GDM1 (cell line): ENCODE measurements at regions not wholly inside any gene's neighbourhood (a gene's known extent, or its start where the extent isn't known, plus 50 kb on each side); places are given as distances from the start of the nearest gene placed in this dataset.
"Not testable (repeated sequence)": the region's sequence is repeated elsewhere in the genome, so short reads cannot be mapped to it uniquely, and the experiment has no call there.

Source experiments
- DNase-seq: peaks from one replicate; lab custom pipeline; 2025; lab: John Stamatoyannopoulos, UW

DNA sequence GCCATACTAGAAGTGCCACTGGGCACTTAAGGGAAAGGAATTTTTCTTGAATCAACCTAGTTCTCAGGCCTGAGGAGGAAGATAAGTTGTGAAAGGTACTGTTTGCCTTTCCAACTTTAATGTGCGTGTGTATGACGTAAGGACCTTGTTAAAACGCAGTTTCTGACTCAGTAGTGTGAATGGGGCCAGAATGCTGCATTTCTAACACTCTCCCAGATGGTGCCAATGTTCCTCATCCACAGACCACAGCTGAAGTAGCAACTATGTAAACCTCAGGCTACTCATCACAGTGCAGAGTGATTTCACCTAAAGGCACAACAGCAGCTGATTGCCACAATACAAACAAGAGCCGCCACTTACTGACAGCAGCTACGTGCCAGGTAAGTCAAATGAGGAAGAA lies 103.6 kb downstream of the OTOL1 start:
- DNase-seq: no peak

DNA sequence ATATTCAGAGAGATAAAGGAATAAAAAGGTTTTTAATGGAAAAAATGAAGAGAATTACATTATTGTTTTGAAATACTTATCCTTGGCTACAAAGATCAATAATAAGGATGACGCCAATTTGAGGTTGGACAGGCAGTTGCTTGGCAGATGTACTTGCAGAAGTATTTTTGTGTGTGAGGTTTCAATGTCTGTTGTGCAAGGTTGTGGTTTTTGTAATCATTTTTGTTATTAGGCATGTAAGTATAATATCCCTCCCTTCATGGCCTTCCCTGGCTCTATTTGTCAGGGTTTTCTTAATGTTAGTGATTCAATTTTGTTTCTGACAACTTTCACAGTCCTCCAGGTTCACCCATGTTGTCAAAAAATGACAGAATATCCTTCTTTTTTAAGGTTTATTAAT lies 105.9 kb downstream of the OTOL1 start:
- no peak for DNase-seq

DNA sequence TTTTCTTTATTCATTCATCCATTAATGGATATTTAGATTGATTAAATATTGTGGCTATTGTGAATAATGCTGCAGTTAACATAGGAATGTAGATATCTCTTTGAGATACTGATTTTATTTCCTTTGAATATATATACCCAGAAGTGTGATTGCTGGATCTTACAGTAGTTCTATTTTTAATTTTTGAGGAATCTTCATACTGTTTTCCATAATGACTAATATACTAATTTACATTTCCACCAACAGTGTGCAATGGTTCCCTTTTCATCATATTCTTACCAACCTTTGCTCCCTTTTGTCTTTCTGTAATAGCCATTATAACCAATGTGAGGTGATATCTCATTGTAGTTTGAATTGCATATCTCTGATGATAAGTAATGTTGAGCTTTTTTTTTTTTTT lies 106.3 kb downstream of the OTOL1 start:
- DNase-seq: no peak

DNA sequence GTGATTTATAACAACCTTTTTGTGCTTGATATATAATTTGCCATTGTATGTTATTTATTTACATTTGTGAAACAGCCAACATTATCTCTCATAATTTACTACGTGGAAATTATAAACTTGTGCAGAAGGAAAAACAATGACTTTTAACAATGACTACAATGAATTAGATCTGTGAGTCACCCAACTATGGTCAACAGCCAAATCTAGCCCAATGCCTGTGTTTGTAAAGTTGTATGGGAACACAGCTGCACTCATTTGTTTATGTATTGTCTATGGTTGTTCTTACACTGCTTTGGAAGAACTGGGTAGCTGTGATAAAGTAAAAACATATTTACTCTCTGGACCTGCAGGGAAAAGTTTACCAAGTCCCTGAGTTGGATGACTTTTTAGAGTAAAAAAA lies 110.4 kb downstream of the OTOL1 start:
- no peak for DNase-seq

DNA sequence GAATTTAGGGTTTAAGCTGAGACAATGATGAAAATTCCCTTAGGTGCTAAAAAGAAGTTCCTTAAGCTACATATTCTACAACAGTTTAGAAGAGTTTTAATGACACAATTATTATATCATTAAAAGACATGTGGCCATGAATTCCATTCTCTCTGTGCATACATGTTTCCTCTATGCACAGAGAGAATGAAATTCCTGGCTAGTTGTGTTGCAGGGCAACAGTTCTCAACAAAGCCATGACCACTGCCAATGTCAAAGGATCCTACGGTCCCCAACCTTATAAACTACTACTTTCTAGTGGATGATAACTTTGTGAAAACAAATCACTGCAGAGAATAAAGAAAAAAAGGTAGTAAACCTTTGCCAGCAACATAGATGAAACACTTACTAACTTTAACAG lies 122.7 kb downstream of the OTOL1 start:
- no peak for DNase-seq

DNA sequence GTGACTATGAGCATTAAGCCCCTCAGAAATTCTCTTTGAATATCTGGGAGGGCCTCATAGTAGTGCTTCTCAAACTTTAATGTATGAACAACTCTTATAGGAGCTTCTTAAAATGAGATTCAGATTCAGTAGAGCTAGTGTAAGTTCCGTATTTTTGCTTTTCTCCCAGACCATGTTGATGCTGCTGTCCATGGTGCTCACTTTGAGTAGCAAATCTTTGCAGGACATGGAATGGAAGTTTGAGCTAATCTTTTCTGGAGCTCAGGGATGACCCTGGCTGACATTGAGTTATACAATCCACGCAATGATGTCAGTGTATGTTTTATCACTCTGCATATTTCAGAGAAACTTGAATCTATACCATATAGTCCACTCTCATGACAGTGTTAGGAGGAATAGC lies 134.2 kb downstream of the OTOL1 start:
- no peak for DNase-seq

DNA sequence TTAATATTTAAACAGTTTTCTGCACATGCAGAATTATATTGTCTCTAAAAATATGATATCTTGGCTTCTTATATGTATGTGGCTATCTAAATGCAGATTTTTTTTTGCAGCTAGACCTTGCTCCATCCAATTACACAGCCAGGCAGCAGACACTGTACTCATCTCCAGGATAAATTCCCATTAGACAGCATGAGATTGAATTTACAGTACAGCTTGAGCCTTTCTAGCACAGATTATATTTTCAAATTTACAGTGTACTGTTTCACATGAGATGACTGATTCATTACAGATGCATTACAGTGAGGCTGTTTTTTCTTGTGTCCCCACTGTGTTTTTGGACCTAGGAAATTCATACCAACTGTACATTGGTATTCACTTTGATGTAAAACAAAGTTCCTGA lies 134.9 kb downstream of the OTOL1 start:
- no peak for DNase-seq

DNA sequence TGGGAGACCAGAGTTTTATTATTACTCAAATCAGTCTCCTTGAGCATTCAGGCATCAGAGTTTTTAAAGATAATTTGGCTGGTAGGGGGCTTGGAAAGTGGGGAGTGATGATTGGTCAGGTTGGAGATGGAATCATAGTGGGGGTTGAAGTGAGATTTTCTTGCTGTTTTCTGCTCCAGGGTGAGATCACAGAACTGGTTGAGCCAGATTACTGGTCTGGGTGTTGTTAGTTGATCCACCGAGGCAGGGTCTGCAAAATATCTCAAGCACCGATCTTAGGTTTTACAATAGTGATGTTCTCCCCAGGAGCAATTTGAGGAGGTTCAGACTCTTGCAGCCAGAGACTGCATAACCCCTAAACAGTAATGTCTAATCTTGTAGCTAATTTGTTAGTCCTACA lies 141.0 kb downstream of the OTOL1 start:
- no peak for DNase-seq

DNA sequence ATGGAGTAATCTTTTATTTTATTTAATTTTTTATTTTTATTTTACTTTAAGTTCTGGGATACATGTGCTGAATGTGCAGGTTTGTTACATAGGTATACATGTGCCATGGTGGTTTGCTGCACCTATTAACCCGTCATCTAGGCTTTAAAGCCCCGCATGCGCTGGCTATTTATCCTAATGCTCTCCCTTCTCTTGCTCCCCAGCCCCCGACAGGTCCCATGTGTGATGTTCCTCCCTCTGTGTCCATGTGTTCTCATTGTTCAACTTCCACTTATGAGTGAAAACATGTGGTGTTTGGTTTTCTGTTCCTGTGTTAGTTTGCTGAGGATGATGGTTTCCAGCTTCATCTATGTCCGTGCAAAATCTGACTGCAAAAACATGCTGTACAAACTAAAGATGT lies 142.5 kb downstream of the OTOL1 start:
- not testable (repeated sequence) for DNase-seq

DNA sequence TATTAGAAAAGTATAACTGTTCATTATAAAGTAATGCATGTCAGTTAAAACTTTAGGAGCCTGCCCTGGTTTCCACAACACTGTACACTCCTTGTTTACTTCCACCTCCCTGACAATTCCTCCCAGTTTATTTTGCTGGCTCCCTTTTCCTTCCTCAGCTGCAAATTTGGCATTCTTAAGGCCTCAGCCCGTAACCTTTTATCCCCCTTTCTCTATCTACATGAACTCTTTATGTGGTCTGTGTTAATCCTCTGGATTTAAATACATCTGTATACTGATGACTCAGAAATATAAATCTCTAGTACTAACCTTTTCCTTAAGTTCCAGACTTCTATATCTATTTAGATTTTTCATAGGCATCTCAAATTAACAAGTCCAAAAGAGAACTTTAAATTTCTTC lies 143.6 kb downstream of the OTOL1 start:
- no peak for DNase-seq

DNA sequence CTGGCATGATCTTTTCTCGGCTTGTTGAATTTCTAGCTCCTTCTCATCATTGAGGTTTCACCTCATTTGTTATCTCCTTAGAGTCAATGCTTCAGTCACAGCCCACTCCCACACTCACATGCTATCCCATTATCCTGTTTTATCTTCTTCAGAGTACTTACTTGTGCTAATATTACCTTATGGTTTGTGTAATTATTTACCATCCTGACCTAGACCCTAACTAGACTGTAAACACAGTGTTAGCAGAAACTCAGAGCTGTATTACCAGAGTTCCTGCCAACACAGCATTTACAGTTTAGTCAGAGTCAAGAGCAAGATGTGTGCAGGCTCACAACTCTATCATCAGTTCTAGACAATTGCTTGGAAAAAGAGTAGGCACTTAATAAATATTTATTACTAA lies 144.7 kb downstream of the OTOL1 start:
- DNase-seq: no peak

DNA sequence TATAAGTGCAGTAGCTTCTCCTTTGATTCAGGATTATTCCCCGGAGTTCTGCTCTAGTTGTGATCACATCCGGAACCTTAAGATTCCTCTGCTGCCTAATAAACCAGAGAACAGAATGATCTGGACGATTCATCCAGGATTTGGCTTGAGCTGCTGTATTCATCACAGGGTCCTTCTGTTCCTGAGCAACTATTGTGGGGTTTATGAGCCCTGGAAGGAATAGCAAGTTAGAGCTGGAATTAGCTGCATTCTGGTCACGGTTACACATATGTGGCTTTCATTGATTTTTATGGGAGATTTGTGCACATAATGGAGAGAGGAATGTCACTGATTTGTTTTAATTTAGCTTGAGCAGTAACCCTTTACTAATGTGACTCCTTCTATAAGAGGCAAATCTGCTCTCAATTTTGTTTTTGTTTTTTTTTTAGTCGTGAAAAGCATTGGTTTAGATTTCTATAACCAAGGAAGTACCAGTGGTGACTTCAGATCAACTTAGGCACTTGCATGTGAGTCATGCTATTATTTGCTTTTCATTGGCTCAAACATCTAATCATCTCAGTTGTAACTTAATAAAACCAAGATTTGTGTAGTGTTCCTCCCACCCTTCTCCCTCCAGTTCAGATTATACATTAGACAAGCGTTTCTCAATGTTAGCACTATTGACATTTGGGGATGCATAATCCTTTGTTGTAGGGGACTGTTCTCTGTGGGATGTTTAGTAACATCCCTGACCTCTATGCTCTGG lies 148.5 kb downstream of the OTOL1 start:
- DNase-seq: no peak

DNA sequence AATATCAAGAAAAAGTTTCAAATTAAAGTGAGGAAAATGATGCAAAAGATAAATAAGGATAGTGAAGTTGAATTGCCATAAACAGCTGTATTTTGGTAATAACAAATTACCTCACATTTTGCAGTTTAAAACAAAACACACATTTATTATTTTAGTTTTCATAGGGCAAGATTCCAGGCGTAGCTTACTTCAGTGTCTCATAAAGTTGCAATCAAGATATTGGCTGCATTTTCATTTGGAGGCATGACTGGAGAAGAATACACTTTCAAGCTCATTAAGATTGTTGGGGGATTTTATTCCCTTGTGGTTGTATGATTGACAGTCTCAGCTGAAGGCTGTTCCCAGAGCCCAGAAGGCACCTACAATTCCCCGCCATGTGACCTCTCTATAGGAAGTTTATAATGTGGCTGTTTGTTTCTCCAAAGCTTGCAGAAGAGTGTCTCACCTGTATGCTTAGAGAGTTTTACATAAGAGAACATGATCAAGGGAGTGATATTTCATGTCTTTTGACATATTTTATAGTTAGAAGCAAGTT lies 151.4 kb downstream of the OTOL1 start:
- no peak for DNase-seq

DNA sequence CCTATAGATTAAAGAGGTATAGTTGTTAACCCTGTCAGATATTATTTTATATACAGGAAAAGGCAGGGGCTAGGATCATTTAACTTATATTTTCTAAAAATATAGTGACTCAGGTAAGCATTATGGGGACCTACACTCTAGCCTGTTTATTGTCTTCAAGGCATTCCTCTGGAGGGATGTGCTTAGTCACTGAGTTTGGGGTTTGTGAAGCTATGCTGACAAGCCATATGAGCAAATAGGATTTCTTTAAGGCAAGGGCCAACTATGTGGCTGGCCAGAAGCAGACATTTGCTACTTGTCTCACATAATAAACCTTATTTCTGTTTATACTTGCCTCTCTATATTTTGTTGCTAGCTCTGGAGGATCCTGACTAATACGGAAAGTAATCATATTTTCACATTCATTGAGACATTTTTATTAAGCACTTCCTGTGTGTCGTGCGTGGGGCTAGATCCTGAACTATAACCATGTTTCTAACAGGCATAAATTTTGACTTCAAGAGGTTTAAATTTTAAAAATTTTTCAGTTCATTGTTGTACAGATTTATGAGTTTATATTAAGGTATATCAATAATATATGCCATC lies 153.4 kb downstream of the OTOL1 start:
- no peak for DNase-seq

DNA sequence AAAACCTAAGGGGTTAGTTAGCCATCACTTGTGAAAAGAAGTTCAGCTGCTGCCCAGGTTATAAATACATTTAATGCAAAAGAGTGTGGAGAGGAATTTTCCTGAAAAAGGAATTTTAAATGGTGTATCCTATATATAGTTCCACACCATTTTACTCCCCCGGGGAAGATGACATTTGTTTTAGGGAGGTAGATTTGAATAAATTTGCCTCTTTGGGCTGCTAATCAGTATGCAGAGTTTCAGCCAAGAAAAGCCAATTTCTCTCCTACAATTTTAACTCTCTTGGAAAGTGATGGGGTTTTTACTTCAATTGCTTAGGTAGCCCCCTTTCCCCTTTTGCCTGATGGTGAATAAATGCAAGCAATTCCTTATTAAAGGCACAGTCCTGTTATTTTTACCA lies 161.2 kb downstream of the OTOL1 start:
- no peak for DNase-seq

DNA sequence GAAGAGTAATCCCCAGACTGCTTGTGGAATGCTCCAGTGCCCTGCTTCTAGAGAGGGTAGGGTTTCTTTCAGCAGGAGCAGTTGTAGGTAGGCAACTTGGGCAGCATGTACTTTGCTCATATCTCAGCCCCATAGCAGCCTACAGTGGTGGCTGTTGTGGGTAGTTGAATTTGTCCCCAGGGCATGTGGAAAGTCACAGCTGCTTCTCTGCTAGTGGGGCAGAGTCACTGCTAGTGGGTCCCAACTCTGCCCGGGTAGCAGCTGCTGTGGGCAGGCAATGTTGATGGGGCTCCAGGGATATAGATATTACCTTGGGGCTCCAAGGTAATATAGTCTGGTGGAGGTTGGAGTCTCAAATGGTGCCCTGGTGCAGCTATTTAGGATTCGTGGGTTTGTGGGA lies 174.5 kb downstream of the OTOL1 start:
- no peak for DNase-seq

DNA sequence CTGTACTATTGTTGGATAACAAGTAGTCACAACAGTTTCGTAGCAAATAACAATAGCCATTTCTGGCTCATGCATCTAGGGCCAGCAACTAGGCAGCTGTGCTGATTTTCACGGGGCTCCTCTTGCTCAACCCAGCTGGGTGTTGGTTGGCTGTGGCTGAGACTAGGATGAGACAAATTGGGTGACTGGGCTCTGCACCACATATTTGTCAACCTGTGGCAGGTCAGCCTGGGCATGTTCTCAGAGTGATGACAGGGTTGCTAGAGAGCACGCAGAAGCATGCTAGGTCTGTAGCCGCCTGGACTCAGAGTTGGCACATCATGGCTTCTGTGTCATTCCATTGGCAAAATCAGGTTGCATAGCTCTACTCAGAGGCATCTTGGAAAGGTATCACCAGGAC lies 175.9 kb downstream of the OTOL1 start:
- no peak for DNase-seq

DNA sequence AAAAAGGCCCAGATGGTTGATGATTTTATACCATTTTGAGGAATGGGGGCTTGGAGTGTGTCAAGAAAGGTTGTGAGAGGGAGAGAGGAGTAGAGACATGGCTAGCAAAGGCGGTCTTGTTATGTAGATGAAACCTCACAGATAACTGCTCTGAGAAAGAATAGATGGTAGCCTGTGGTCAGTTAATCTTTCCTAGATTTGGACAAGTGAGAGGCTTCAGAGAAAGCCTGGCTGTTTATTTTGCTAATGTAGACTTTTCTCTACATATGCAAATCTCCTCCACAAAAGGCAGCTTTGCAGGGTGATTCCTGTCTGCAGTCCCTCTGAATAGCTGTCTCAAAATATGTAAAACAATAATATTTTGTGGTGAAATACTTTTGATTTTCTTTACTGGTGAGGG lies 177.3 kb downstream of the OTOL1 start:
- DNase-seq: no peak

DNA sequence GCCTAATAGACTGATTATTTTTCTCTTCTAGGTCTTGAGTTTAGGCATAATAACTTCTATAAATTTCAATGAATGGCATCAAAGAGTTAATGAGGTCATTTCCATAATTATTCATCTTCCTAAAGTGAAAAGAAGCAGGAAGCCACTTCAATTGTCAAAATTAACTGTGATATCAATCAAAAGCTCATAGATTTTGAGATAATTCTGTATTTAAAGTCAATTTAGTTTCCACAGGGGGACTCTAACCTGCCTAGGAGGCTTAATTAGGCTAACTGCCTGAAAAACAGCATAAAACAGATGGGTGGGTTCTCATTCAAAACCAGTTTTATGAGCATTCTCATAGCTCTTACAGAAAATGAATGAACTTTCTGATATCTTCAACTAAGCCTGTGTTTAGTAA lies 177.8 kb downstream of the OTOL1 start:
- DNase-seq: no peak

DNA sequence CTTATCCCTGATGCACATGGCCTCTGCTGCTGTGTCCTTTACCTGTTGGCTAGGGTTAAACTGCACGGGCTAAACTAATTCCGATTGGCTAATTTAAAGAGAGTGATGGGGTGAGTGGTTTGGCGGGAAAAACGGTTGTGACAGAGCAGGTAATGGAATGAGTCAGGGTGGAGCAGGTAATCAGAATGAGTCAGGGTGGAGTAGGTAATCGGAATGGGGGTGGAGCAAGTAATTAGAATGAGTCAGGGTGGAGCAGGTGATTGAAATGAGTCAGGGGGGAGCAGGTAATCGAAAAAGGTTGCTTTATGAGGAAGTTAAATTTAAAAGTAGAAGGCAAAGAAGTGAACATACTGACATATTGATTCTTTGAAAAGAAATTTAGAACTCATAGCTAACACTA lies 185.2 kb downstream of the OTOL1 start:
- DNase-seq: not testable (repeated sequence)

DNA sequence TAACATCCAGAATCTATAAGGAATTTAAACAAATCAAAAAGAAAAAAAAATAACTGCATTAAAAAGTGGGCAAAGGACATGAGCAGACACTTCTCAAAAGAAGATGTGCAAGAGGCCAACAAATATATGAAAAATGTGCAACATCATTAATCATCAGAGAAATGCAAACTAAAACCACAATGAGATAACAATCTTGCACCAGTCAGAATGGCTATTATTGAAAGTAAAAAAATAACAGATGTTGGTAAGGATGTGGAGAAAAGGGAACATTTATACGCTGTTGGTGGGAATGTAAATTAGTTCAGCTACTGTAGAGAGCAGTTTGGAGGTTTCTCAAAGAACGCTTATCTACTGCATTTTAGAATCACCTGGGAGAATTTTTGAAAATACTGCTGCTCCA lies 186.1 kb downstream of the OTOL1 start:
- no peak for DNase-seq

DNA sequence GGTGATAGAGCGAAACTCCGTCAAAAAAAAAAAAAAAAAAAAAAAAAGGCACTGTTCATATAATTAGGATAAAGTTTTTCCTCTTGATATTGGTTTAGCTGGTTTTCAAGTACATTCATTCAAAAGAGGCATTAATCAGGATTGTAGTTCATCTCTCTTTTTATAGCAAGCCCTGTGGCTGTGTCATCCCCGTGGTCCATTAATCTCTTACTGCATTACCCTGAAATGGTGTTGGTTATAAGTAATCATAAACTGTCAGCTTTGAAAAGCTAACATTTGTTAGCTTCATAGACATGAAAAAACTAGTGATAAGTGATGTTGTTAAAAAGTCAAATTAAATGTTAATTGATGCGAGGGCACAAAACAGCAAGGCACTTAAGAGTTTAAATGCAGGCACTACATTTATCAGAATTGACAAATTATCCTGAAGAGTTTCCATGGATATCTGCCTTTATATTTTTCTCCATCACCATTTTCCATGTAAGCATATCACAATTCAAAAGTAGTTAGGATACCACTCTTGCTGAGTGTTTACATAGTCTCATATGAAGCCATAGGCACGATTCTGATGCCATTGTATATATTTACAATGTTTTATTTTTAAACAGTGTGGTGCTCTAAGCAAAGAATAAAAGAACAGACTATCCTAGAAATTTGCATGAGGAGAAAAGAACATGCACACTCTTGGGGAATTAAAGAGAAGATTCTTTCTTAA lies 193.1 kb downstream of the OTOL1 start:
- no peak for DNase-seq

DNA sequence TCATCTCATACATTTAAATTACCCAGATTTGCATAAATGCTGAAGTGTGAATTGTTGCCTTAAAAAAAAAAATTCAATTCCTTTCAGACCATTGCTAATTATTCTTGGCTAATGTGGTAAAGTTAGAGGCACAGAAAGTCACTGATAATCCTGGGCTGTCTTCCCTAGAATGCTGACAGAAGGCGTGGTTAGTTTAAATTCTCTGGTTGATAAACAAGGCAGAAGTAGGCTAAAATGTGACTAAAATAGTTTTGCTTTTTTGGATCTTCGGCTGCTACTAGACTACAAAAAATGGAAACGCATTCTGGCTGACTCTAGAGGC lies 193.7 kb downstream of the OTOL1 start:
- DNase-seq: no peak

DNA sequence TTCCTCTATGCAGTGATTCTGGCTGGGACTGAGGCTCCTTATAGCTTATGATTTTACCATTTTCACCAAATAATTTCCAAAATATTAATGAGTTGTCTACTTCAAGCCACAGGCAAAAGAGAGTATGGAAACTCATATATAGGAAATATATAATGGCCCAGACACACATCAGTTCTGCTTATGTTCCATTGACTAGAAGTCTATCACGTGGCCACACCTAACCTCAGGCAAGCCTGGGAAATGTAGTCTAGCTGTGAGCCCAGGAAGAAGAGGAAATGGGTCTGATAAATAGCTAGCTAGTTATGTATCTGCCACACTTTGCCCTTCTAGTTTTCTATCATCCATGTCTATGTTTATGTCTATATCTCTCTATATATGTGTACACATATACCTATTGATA lies 195.1 kb downstream of the OTOL1 start:
- DNase-seq: no peak
